H1 (cell line): ENCODE measurements at regions not wholly inside any gene's neighbourhood (a gene's known extent, or its start where the extent isn't known, plus 50 kb on each side); places are given as distances from the start of the nearest gene placed in this dataset.

ENCODE experiments used
- CTCF ChIA-PET: fragments of 300-600 bp; sonication (Branson Sonifier 250); formaldehyde crosslinking; loops from one replicate; lab custom pipeline; 2021; ENCODE audit not compliant: partially characterized antibody; lab: Charles Lee
- POLR2A ChIA-PET: fragments of 300-600 bp; sonication (Branson Sonifier 250); formaldehyde crosslinking; loops from one replicate; lab custom pipeline; 2021; ENCODE audit warnings: inconsistent platforms; ENCODE audit not compliant: partially characterized antibody; lab: Charles Lee
- DNase-seq, 2 experiments: peaks; one replicate each; pipeline versions ENCODE4 v3.0.0 to v3.0.0-alpha.2; 2010 to 2022; ENCODE audit warnings: low spot score in 2 of 2, low read depth in 1 of 2, mixed read lengths in 1 of 2
- FAIRE-seq: peaks from 2 replicates; lab custom pipeline; 2011; peaks lifted over from hg19 to GRCh38; lab: Jason Lieb, UNC
- H2AFZ ChIP-seq: 2 replicates; pipeline ENCODE4 v1.8.1; 2012; ENCODE audit warnings: low read length, inconsistent platforms
- H2AK5ac ChIP-seq: 2 replicates; pipeline ENCODE4 v1.6.1; 2013; ENCODE audit warnings: low read depth, low read length
- H2BK120ac ChIP-seq: replicated peaks from 2 replicates; pipeline ENCODE3; 2013; ENCODE audit warnings: low read depth, low read length, inconsistent platforms
- H2BK12ac ChIP-seq: 2 replicates; pipeline ENCODE4 v1.6.1; 2013; ENCODE audit warnings: low read depth, low read length
- H2BK15ac ChIP-seq: 2 replicates; pipeline ENCODE4 v1.6.1; 2013; ENCODE audit warnings: low read length
- H2BK20ac ChIP-seq: 2 replicates; pipeline ENCODE4 v1.6.1; 2013; ENCODE audit warnings: low read length
- H2BK5ac ChIP-seq: 2 replicates; pipeline ENCODE4 v1.6.1; 2013; ENCODE audit warnings: low read depth, low read length
- H3K14ac ChIP-seq: 2 replicates; pipeline ENCODE4 v1.6.1; 2013; ENCODE audit warnings: inconsistent platforms; ENCODE audit not compliant: insufficient read length
- H3K18ac ChIP-seq: 2 replicates; pipeline ENCODE4 v1.6.1; 2013; ENCODE audit warnings: low read length; ENCODE audit errors: extremely low read depth
- H3K23ac ChIP-seq: 2 replicates; pipeline ENCODE4 v1.6.1; 2013; ENCODE audit warnings: inconsistent platforms; ENCODE audit not compliant: insufficient read length
- H3K23me2 ChIP-seq: 2 replicates; pipeline ENCODE4 v1.6.1; 2013; ENCODE audit warnings: low read depth, low read length
- H3K27ac ChIP-seq: 2 replicates; pipeline ENCODE4 v1.6.1; 2011; ENCODE audit warnings: low read depth, low read length, inconsistent platforms
- H3K27me3 ChIP-seq, 4 experiments: replicated peaks in 1 of 4; 1 replicate in 1 of 4; 2 replicates in 3 of 4; pipeline versions ENCODE4 v1.6.1 to v1.8.1; 2011 to 2013; ENCODE audit warnings: low read length in 3 of 4, mild to moderate bottlenecking in 3 of 4, inconsistent platforms in 2 of 4, mixed read lengths in 2 of 4, moderate library complexity in 1 of 4; ENCODE audit not compliant: control insufficient read depth in 3 of 4, insufficient read depth in 3 of 4; ENCODE audit errors: extremely low read depth in 1 of 4
- H3K36me3 ChIP-seq, 4 experiments: 2 replicates each; pipeline versions ENCODE4 v1.6.1 to v1.8.1; 2011 to 2013; ENCODE audit warnings: mild to moderate bottlenecking in 4 of 4, low read length in 3 of 4, moderate library complexity in 2 of 4, control low read depth in 1 of 4, inconsistent platforms in 1 of 4; ENCODE audit not compliant: insufficient read depth in 4 of 4, control insufficient read depth in 2 of 4
- H3K4ac ChIP-seq: replicated peaks from 2 replicates; pipeline ENCODE3; 2013; ENCODE audit warnings: low read length, low read depth, mixed read lengths, inconsistent platforms; ENCODE audit not compliant: insufficient read length
- H3K4me1 ChIP-seq, 4 experiments: replicated peaks in 1 of 4; 1 replicate in 1 of 4; 2 replicates in 3 of 4; pipeline versions ENCODE4 v1.6.1 to v1.8.1; 2011 to 2013; ENCODE audit warnings: low read length in 3 of 4, inconsistent platforms in 2 of 4, mixed read lengths in 1 of 4; ENCODE audit not compliant: insufficient read depth in 4 of 4, control insufficient read depth in 3 of 4
- H3K4me2 ChIP-seq, 2 experiments: 2 replicates each; pipeline versions ENCODE4 v1.6.1 to v1.8.1; 2011 to 2013; ENCODE audit warnings: low read depth in 2 of 2, low read length in 2 of 2, control low read depth in 1 of 2, inconsistent platforms in 1 of 2, mild to moderate bottlenecking in 1 of 2; ENCODE audit not compliant: insufficient read depth in 1 of 2
- H3K4me3 ChIP-seq, 4 experiments: fragments of 200-600, 300-600 bp in 1 of 4; sonication (generic), shearing (Covaris generic), sonication (Bioruptor Twin) in 1 of 4; 2 replicates each; pipeline versions ENCODE4 v1.5.1 to v1.8.1; 2011 to 2016; ENCODE audit warnings: low read length in 4 of 4, low read depth in 3 of 4, control low read depth in 2 of 4, inconsistent platforms in 2 of 4, mild to moderate bottlenecking in 2 of 4, mixed read lengths in 1 of 4, moderate library complexity in 1 of 4; ENCODE audit not compliant: insufficient read depth in 2 of 4; ENCODE audit errors: extremely low read depth in 1 of 4
- H3K56ac ChIP-seq: replicated peaks from 2 replicates; pipeline ENCODE3; 2013; ENCODE audit warnings: low read depth, mild to moderate bottlenecking, mixed read lengths, low read length, inconsistent platforms; ENCODE audit not compliant: insufficient read length
- H3K79me1 ChIP-seq: 2 replicates; pipeline ENCODE4 v1.6.1; 2013; ENCODE audit warnings: low read depth, low read length, control low read depth
- H3K79me2 ChIP-seq, 2 experiments: 2 replicates each; pipeline versions ENCODE4 v1.6.1 to v1.8.1; 2012 to 2013; ENCODE audit warnings: low read length in 2 of 2, mild to moderate bottlenecking in 2 of 2, inconsistent platforms in 1 of 2; ENCODE audit not compliant: insufficient read depth in 2 of 2, control insufficient read depth in 1 of 2
- H3K9ac ChIP-seq, 4 experiments: replicated peaks in 1 of 4; 1 replicate in 1 of 4; 2 replicates in 3 of 4; pipeline versions ENCODE4 v1.6.1 to v1.8.1; 2011 to 2013; ENCODE audit warnings: low read depth in 3 of 4, low read length in 3 of 4, control low read depth in 2 of 4, mild to moderate bottlenecking in 2 of 4, moderate library complexity in 2 of 4, inconsistent platforms in 1 of 4; ENCODE audit errors: extremely low read depth in 1 of 4
- H3K9me3 ChIP-seq, 2 experiments: 2 replicates each; pipeline versions ENCODE4 v1.6.1 to v1.8.1; 2012 to 2013; ENCODE audit warnings: mild to moderate bottlenecking in 2 of 2, moderate library complexity in 2 of 2, control low read depth in 1 of 2, inconsistent platforms in 1 of 2, low read depth in 1 of 2, low read length in 1 of 2, mixed read lengths in 1 of 2; ENCODE audit not compliant: insufficient read depth in 2 of 2
- H4K20me1 ChIP-seq, 2 experiments: replicated peaks in 1 of 2; 2 replicates each; pipeline versions ENCODE3 to v1.8.1; 2011 to 2013; ENCODE audit warnings: inconsistent platforms in 2 of 2, low read length in 2 of 2, mild to moderate bottlenecking in 1 of 2; ENCODE audit not compliant: insufficient read depth in 2 of 2, control insufficient read depth in 1 of 2
- H4K5ac ChIP-seq: 2 replicates; pipeline ENCODE4 v1.6.1; 2013; ENCODE audit warnings: low read length, low read depth, mixed read lengths, inconsistent platforms; ENCODE audit not compliant: insufficient read length
- H4K8ac ChIP-seq: 2 replicates; pipeline ENCODE4 v1.8.0; 2013; ENCODE audit warnings: mild to moderate bottlenecking, moderate library complexity, low read length, inconsistent platforms; ENCODE audit not compliant: insufficient read depth; ENCODE audit errors: extremely low read depth
- H4K91ac ChIP-seq: replicated peaks from 2 replicates; pipeline ENCODE3; 2013; ENCODE audit warnings: low read length, mixed read lengths, inconsistent platforms; ENCODE audit not compliant: insufficient read length
- BCL11A ChIP-seq, 2 experiments: IDR thresholded peaks; one replicate each; pipeline ENCODE4 v1.6.1; 2011; ENCODE audit warnings: low read depth in 2 of 2, low read length in 2 of 2, mild to moderate bottlenecking in 2 of 2
- EZH2 ChIP-seq: fragments of 200-600 bp; sonication (generic); IDR thresholded peaks from 2 replicates; pipeline ENCODE4 v1.7.1; 2012; ENCODE audit warnings: low read depth, mild to moderate bottlenecking, moderate library complexity, low read length, inconsistent platforms; ENCODE audit not compliant: severe bottlenecking
- GABPA ChIP-seq: IDR thresholded peaks from 2 replicates; pipeline ENCODE4 v1.6.1; 2011; ENCODE audit warnings: mild to moderate bottlenecking, low read length, moderate library complexity, borderline replicate concordance; ENCODE audit not compliant: insufficient read depth
- JUN ChIP-seq: IDR thresholded peaks from 2 replicates; pipeline ENCODE4 v1.6.1; 2011; ENCODE audit warnings: low read depth, mild to moderate bottlenecking, improper control_type of control experiment, low read length
- KDM1A ChIP-seq: fragments of 200-600, 300-600 bp; sonication (generic); IDR thresholded peaks from 2 replicates; pipeline ENCODE4 v1.7.1; 2016; ENCODE audit warnings: mild to moderate bottlenecking, low read length, borderline replicate concordance
- KDM4A ChIP-seq: IDR thresholded peaks from one replicate; pipeline ENCODE4 v1.7.1; 2012; ENCODE audit warnings: low read depth, mild to moderate bottlenecking, moderate library complexity, low read length, inconsistent platforms; ENCODE audit not compliant: severe bottlenecking
- SUZ12 ChIP-seq: fragments of 200-600 bp; sonication (generic); IDR thresholded peaks from 2 replicates; pipeline ENCODE4 v1.6.1; 2012; ENCODE audit warnings: mild to moderate bottlenecking, inconsistent platforms, low read length, moderate library complexity, mixed read lengths
- YY1 ChIP-seq: IDR thresholded peaks from 2 replicates; pipeline ENCODE4 v1.6.1; 2011; ENCODE audit warnings: low read depth, mild to moderate bottlenecking, low read length
- WGBS, 2 experiments: shearing (Covaris generic) in 1 of 2; methylation state at CpG; one replicate each; pipeline versions ENCODE4 v1.1.6 to v1.1.7; 2013 to 2015; ENCODE audit warnings: low lambda C conversion rate in 2 of 2, mixed read lengths in 2 of 2, inconsistent platforms in 1 of 2, low coverage in 1 of 2, missing lambda C conversion rate in 1 of 2; ENCODE audit not compliant: insufficient replicate concordance in 2 of 2, insufficient coverage in 1 of 2, insufficient read length in 1 of 2; ENCODE audit errors: extremely low coverage in 1 of 2, missing lambda C conversion rate in 1 of 2; 5-methylcytosine and 5-hydroxymethylcytosine counted together

DNA sequence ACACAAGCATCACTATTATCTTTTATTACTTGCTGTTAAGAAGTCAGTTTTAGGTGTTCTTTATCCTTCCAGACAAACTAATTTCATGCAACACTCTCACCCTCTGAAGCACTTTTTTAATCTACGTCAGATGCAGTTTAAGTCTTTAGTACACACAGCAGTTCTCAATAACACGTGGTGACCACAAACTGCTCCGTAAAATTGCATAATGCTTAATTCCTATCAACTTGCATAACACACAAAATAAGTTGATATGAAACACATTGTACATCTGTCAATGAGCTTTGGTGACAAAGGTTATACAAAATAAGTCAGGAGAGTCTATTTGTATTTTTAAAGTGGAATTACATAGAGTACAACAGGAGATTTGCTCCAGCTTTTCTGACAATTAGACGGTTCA lies 140.9 kb upstream of the ETS2 start:
- no peaks in the 10 kb centered on the region for H4K20me1 ChIP-seq
- H2AFZ ChIP-seq: peak overlapping the region; percentile 89; the same call in 1 of the 2 replicates
- no peak overlapping the region for H2BK120ac ChIP-seq
- H2AK5ac ChIP-seq: no peak overlapping the region
- no peaks in the 10 kb centered on the region for H3K36me3 ChIP-seq
- no peak overlapping the region for H3K56ac ChIP-seq
- CTCF ChIA-PET: interaction anchor here (0.9 kb wide), 1 partner anchor 27 kb away, joined by 3 read pairs; no protein-coding TSS in a partner anchor
- no peaks in the 10 kb centered on the region for H3K9me3 ChIP-seq
- H3K14ac ChIP-seq: no peak overlapping the region
- H3K27ac ChIP-seq: no peak overlapping the region
- FAIRE-seq (no peak), DNase-seq (no peak)
- no peak overlapping the region for H4K5ac ChIP-seq
- no peak overlapping the region for H3K18ac ChIP-seq
- no peak overlapping the region for H2BK15ac ChIP-seq
- H3K23me2 ChIP-seq: peaks cover 18% of the 10 kb centered on the region; the same call in 1 of the 2 replicates
- H2BK20ac ChIP-seq: no peak overlapping the region
- POLR2A ChIA-PET: interaction anchor here (1.2 kb wide), 2 partner anchors 9 to 13 kb away, joined by 3 to 5 read pairs; no protein-coding TSS in a partner anchor
- no peak overlapping the region for H4K91ac ChIP-seq
- H3K4ac ChIP-seq: no peak overlapping the region
- no peak overlapping the region for H3K9ac ChIP-seq
- WGBS, 2 experiments: 89% methylated on average over 4 of the region's 4 CpGs; no CpG with 5 or more reads in 1 of the 2 experiments
- H3K27me3 ChIP-seq: peaks cover 6 to 18% (median 15%) of the 10 kb centered on the region in 4 experiments; a peak in 6 of 7 replicates
- no peak overlapping the region for H2BK5ac ChIP-seq
- no peak overlapping the region for H2BK12ac ChIP-seq
- no peaks in the 10 kb centered on the region for H3K79me2 ChIP-seq
- no peak overlapping the region for H3K4me3 ChIP-seq
- no peaks in the 10 kb centered on the region for H3K79me1 ChIP-seq
- H3K4me1 ChIP-seq: peaks cover 3 to 16% (median 6%) of the 10 kb centered on the region in 4 experiments; a peak in 6 of 7 replicates
- H4K8ac ChIP-seq: no peak overlapping the region
- no peak overlapping the region for H3K4me2 ChIP-seq
- no peak overlapping the region for H3K23ac ChIP-seq
- TF ChIP-seq BCL11A (IDR thresholded peaks at IDR 0.05; ENCODE audit: low read depth in 2 of 2, low read length in 2 of 2) (no peak), SUZ12 (no peak), YY1 (no peak), EZH2 (no peak), GABPA (no peak), KDM1A (no peak), JUN (no peak), KDM4A (no peak)
